ENCODE measurements at regions not wholly inside any gene's neighbourhood (a gene's known extent, or its start where the extent isn't known, plus 50 kb on each side); places are given as distances from the start of the nearest gene placed in this dataset.

GRCh38 chr6:167701010-167701409 lies 125.7 kb upstream of the AFDN start:
- POLR2A ChIA-PET = no interaction called here
- H3K36me3 ChIP-seq (ENCODE audit: control insufficient read depth in 2 of 2, insufficient read depth in 1 of 2, low read length in 2 of 2) = no peaks in the 10 kb centered on the region
- H3K4me1 ChIP-seq (ENCODE audit: control insufficient read depth, insufficient read depth, low read length) = no peaks in the 10 kb centered on the region
- CTCF ChIA-PET = interaction anchor here (0.6 kb wide), 1 partner anchor 367 kb away, joined by 3 read pairs; no protein-coding TSS in a partner anchor
- TF ChIP-seq, protein P1, sequence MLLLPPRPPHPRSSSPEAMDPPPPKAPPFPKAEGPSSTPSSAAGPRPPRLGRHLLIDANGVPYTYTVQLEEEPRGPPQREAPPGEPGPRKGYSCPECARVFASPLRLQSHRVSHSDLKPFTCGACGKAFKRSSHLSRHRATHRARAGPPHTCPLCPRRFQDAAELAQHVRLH (tag by site-specific recombination; IDR thresholded peaks at IDR 0.05) = no peak
- TF ChIP-seq ZNF561 (tag by site-specific recombination; IDR thresholded peaks at IDR 0.05; ENCODE audit: borderline replicate concordance) (no peak), ZFHX2 (tag by site-specific recombination; conservative IDR thresholded peaks at IDR 0.05) (no peak), PATZ1 (tag by site-specific recombination; IDR thresholded peaks at IDR 0.05) (no peak), ZSCAN18 (tag by site-specific recombination; IDR thresholded peaks at IDR 0.05) (no peak), ZNF558 (tag by site-specific recombination; IDR thresholded peaks at IDR 0.05) (no peak), HOXD13 (CRISPR knock-in tag; IDR thresholded peaks at IDR 0.05; ENCODE audit: borderline replicate concordance) (no peak)
- H3K4me3 ChIP-seq (ENCODE audit: low read depth, low read length) = no peak overlapping the region
- H3K27ac ChIP-seq (ENCODE audit: extremely low read depth, low read depth, low read length) = no peak overlapping the region
- no peaks in the 10 kb centered on the region for H3K9me3 ChIP-seq (ENCODE audit: control insufficient read depth, insufficient read depth, low read depth, low read length)

DNA sequence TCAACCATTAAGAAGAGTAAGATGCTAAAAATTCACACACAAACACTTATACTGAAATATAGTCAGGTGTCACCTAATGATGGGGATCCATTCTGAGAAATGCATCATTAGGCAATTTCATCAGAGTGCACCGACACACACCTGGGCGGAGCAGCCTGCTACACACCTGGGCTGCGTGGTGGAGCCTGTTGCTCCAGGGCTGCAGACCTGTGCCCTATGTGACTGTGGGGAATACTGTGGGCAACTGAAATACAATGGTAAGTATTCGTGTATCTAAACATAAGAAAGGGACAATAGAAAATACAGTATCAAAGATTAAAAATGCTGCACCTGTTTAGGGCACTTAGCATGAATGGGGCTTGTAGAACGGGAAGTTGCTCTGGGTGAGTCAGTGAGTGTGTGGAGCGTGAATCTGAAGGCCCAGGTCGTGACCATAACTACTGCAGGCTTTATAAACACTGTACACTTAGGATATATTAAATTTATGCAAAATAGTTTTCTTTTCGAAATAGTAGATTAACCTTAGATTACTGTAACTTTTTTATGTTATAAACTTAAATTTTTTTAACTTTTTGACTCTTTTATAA lies 124.4 kb upstream of the AFDN start:
- no peaks in the 10 kb centered on the region for H3K4me1 ChIP-seq (ENCODE audit: control insufficient read depth, insufficient read depth, low read length)
- TF ChIP-seq ZNF777 (tag by site-specific recombination; IDR thresholded peaks at IDR 0.05; ENCODE audit: borderline replicate concordance) (no peak), KLF7 (tag by site-specific recombination; IDR thresholded peaks at IDR 0.05; ENCODE audit: borderline replicate concordance) (no peak), ZEB2 (tag by site-specific recombination; IDR thresholded peaks at IDR 0.05) (no peak), ZNF404 (tag by site-specific recombination; IDR thresholded peaks at IDR 0.05) (no peak), ZNF37A (tag by site-specific recombination; IDR thresholded peaks at IDR 0.05) (no peak), ZNF610 (tag by site-specific recombination; IDR thresholded peaks at IDR 0.05; ENCODE audit: borderline replicate concordance) (no peak), ZNF670 (tag by site-specific recombination; IDR thresholded peaks at IDR 0.05; ENCODE audit: low read depth) (no peak), ZNF776 (tag by site-specific recombination; IDR thresholded peaks at IDR 0.05; ENCODE audit: borderline replicate concordance) (no peak), KLF1 (tag by site-specific recombination; IDR thresholded peaks at IDR 0.05) (no peak)
- no peaks in the 10 kb centered on the region for H3K9me3 ChIP-seq (ENCODE audit: control insufficient read depth, insufficient read depth, low read depth, low read length)
- no peak overlapping the region for H3K4me3 ChIP-seq (ENCODE audit: low read depth, low read length)
- ChIA-PET POLR2A (no interaction called here), CTCF (interaction anchor here (0.8 kb wide), 1 partner anchor 140 kb away, joined by 4 read pairs; no protein-coding TSS in a partner anchor)
- no peak overlapping the region for H3K27ac ChIP-seq (ENCODE audit: extremely low read depth, low read depth, low read length)
- H3K36me3 ChIP-seq (ENCODE audit: control insufficient read depth in 2 of 2, insufficient read depth in 1 of 2, low read length in 2 of 2) = no peaks in the 10 kb centered on the region

DNA sequence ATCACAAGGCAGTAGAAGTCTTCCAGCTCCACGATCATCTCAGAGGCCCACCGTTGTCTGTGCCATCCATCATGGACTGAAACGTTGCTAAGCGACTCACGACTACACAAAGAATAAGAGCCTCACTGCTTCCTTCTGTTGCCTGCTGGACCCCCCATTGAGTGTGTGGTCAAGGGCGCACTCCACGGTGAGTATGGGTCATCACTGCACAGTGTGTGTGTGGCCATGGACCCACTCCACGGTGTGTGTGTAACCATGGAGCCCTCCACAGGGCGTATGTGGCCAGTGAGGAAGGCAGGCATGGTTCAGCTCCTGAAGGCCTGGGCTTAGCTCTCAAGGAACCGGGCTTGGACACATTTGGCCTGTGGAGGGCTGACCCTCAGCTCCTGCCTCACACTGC lies 123.4 kb upstream of the AFDN start:
- H3K27ac ChIP-seq (ENCODE audit: extremely low read depth, low read depth, low read length) = no peak overlapping the region
- no peak overlapping the region for H3K4me3 ChIP-seq (ENCODE audit: low read depth, low read length)
- H3K36me3 ChIP-seq (ENCODE audit: control insufficient read depth in 2 of 2, insufficient read depth in 1 of 2, low read length in 2 of 2) = no peaks in the 10 kb centered on the region
- CTCF ChIA-PET = no interaction called here
- H3K4me1 ChIP-seq (ENCODE audit: control insufficient read depth, insufficient read depth, low read length) = no peaks in the 10 kb centered on the region
- POLR2A ChIA-PET = no interaction called here
- no peaks in the 10 kb centered on the region for H3K9me3 ChIP-seq (ENCODE audit: control insufficient read depth, insufficient read depth, low read depth, low read length)
- TF ChIP-seq ZNF664 (tag by site-specific recombination; IDR thresholded peaks at IDR 0.05) (no peak), PRDM4 (tag by site-specific recombination; IDR thresholded peaks at IDR 0.05) (no peak), PBX3 (CRISPR knock-in tag; IDR thresholded peaks at IDR 0.05) (no peak)
- TF ChIP-seq, protein P2, sequence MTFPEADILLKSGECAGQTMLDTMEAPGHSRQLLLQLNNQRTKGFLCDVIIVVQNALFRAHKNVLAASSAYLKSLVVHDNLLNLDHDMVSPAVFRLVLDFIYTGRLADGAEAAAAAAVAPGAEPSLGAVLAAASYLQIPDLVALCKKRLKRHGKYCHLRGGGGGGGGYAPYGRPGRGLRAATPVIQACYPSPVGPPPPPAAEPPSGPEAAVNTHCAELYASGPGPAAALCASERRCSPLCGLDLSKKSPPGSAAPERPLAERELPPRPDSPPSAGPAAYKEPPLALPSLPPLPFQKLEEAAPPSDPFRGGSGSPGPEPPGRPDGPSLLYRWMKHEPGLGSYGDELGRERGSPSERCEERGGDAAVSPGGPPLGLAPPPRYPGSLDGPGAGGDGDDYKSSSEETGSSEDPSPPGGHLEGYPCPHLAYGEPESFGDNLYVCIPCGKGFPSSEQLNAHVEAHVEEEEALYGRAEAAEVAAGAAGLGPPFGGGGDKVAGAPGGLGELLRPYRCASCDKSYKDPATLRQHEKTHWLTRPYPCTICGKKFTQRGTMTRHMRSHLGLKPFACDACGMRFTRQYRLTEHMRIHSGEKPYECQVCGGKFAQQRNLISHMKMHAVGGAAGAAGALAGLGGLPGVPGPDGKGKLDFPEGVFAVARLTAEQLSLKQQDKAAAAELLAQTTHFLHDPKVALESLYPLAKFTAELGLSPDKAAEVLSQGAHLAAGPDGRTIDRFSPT (tag by site-specific recombination; IDR thresholded peaks at IDR 0.05) = no peak
